ENCODE measurements at regions not wholly inside any gene's neighbourhood (a gene's known extent, or its start where the extent isn't known, plus 50 kb on each side); places are given as distances from the start of the nearest gene placed in this dataset.

DNA sequence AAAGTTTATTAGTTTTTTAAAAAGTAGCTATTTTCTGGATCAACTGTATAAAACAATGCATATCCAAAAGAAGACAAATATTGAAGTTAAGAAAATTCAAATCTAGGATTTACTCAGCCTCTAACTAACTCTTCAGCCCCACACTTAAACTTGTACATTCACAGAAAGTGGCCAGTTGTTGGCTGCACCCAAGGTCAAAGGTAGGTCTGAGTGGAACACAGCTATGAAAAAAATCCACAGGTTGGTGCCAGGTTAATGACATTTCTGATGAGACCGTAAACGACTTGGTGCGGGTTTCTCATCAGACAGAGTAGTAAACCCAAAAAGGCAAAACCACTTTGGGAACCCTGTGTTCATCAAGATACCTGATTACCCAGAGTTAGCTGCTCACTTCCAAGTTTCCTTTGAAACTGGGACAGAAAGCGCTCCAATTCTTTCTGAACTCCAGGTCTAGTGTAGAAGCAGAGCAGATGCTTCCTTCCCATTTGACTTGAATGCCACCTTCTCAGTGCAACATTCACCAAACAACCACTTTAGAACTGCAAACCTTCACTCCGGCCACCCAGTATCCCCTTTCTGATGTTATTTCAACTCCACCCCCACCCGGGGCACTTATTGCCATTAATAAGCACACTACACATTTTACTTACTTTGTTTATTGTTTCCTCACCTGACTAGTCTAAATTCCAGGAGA lies 208.3 kb upstream of the STARD13 start:
- TF ChIP-seq CEBPB (IDR thresholded peaks at IDR 0.05; ENCODE audit: low read depth, low read length) (no peak), POLR2A (IDR thresholded peaks at IDR 0.05; ENCODE audit: low read depth, low read length) (no peak), RCOR1 (IDR thresholded peaks at IDR 0.05; ENCODE audit: insufficient replicate concordance, low read length) (no peak), MAFK (IDR thresholded peaks at IDR 0.05; ENCODE audit: low read depth, low read length) (no peak)
- TF ChIP-seq, protein P1, sequence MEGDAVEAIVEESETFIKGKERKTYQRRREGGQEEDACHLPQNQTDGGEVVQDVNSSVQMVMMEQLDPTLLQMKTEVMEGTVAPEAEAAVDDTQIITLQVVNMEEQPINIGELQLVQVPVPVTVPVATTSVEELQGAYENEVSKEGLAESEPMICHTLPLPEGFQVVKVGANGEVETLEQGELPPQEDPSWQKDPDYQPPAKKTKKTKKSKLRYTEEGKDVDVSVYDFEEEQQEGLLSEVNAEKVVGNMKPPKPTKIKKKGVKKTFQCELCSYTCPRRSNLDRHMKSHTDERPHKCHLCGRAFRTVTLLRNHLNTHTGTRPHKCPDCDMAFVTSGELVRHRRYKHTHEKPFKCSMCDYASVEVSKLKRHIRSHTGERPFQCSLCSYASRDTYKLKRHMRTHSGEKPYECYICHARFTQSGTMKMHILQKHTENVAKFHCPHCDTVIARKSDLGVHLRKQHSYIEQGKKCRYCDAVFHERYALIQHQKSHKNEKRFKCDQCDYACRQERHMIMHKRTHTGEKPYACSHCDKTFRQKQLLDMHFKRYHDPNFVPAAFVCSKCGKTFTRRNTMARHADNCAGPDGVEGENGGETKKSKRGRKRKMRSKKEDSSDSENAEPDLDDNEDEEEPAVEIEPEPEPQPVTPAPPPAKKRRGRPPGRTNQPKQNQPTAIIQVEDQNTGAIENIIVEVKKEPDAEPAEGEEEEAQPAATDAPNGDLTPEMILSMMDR (conservative IDR thresholded peaks at IDR 0.05; ENCODE audit: low read depth, low read length), result no peak

Measured in IMR-90 (cell line).